Body of pancreas (tissue), 4 donors: ENCODE measurements at regions not wholly inside any gene's neighbourhood (a gene's known extent, or its start where the extent isn't known, plus 50 kb on each side); places are given as distances from the start of the nearest gene placed in this dataset.

Experiments used
- ATAC-seq: fragments of 150-250 bp; one replicate; pipeline ENCODE4 v1.9.1; 2016
- DNase-seq, 4 donors: peaks; one replicate each; pipeline ENCODE4 v3.0.0-alpha.2; 2019
- H3K27ac ChIP-seq, 4 donors: fragments of 200-600 bp; sonication (generic); 1 replicate in 3 of 4; 2 replicates in 1 of 4; pipeline versions ENCODE4 v1.5.1 to v1.6.1; 2016 to 2019; ENCODE audit warnings: mild to moderate bottlenecking in 1 of 4, mixed read lengths in 1 of 4, moderate library complexity in 1 of 4
- H3K27me3 ChIP-seq, 2 donors: fragments of 200-600 bp; sonication (generic); one replicate each; pipeline ENCODE4 v1.6.0; 2016; ENCODE audit warnings: mild to moderate bottlenecking in 1 of 2
- H3K36me3 ChIP-seq, 2 donors: fragments of 200-600 bp; sonication (generic); replicated peaks in 1 of 2; 2 replicates each; pipeline ENCODE4 v1.5.1; 2016; ENCODE audit warnings: low read depth in 2 of 2; ENCODE audit not compliant: insufficient read depth in 1 of 2
- H3K4me1 ChIP-seq: fragments of 200-600 bp; sonication (generic); one replicate; pipeline ENCODE4 v1.6.0; 2016
- H3K4me3 ChIP-seq, 2 donors: fragments of 200-600 bp; sonication (generic); 1 replicate in 1 of 2; 2 replicates in 1 of 2; pipeline ENCODE4 v1.5.1; 2016 to 2019
- H3K9me3 ChIP-seq, 3 donors: fragments of 200-600 bp; sonication (generic); 1 replicate in 2 of 3; 2 replicates in 1 of 3; pipeline ENCODE4 v1.5.1; 2016
- CTCF ChIP-seq, 7 experiments: fragments of 450-650 bp in 4 of 7; fragments of 200-600 bp in 3 of 7; sonication (generic) in 3 of 7; IDR thresholded peaks; one replicate each; pipeline ENCODE4 v1.5.1; 2016 to 2019; ENCODE audit warnings: antibody characterized with exemption in 7 of 7
- POLR2A ChIP-seq, 3 donors: fragments of 450-650 bp; IDR thresholded peaks; one replicate each; pipeline ENCODE4 v1.6.1; 2016; ENCODE audit warnings: antibody characterized with exemption in 3 of 3, mild to moderate bottlenecking in 2 of 3
- WGBS, 2 donors: methylation state at CpG; one replicate each; pipeline ENCODE4 v1.1.5; 2017; 5-methylcytosine and 5-hydroxymethylcytosine counted together
- intact Hi-C: fragments of 100-400 bp; cut with DNase I; formaldehyde crosslinking; loops from one replicate; pipeline ENCODE4 v1.15.1; 2023

- no peaks in the 10 kb centered on the region for H3K36me3 ChIP-seq
- intact Hi-C loops = no loop called here
- TF ChIP-seq POLR2A (IDR thresholded peaks at IDR 0.05) (no peak), CTCF (IDR thresholded peaks at IDR 0.05) (no peak)
- DNase-seq (no peak), ATAC-seq (no peak)
- H3K27ac ChIP-seq = no peak overlapping the region
- H3K9me3 ChIP-seq = no peaks in the 10 kb centered on the region
- no peak overlapping the region for H3K4me3 ChIP-seq
- H3K27me3 ChIP-seq = no peaks in the 10 kb centered on the region
- no peaks in the 10 kb centered on the region for H3K4me1 ChIP-seq
- 89 to 93% methylated on average over 3 of the region's 3 CpGs for WGBS, 2 donors
Observed at GRCh38 chr5:155960177-155960576, 366.8 kb upstream of the SGCD start.

GRCh38 chr5:155969537-155969936 lies 357.4 kb upstream of the SGCD start:
- Histone ChIP-seq H3K9me3 (no peaks in the 10 kb centered on the region), H3K27ac (no peak overlapping the region), H3K36me3 (no peaks in the 10 kb centered on the region), H3K4me1 (no peaks in the 10 kb centered on the region), H3K27me3 (no peaks in the 10 kb centered on the region), H3K4me3 (no peak overlapping the region)
- ATAC-seq = no peak
- intact Hi-C loops = no loop called here
- no peak for DNase-seq
- no peak for TF ChIP-seq POLR2A (IDR thresholded peaks at IDR 0.05)
- 55 to 61% methylated on average over 5 of the region's 5 CpGs for WGBS, 2 donors

- intact Hi-C loops = no loop called here
- no peaks in the 10 kb centered on the region for H3K36me3 ChIP-seq
- H3K4me1 ChIP-seq = no peaks in the 10 kb centered on the region
- DNase-seq (no peak), ATAC-seq (no peak)
- no peaks in the 10 kb centered on the region for H3K27me3 ChIP-seq
- H3K27ac ChIP-seq = no peak overlapping the region
- WGBS, 2 donors = 70 to 81% methylated on average over 2 of the region's 2 CpGs
- no peaks in the 10 kb centered on the region for H3K9me3 ChIP-seq
- no peak for TF ChIP-seq POLR2A (IDR thresholded peaks at IDR 0.05)
- no peak for TF ChIP-seq CTCF (IDR thresholded peaks at IDR 0.05)
- H3K4me3 ChIP-seq = no peak overlapping the region
Observed at GRCh38 chr5:155974369-155974768, 352.6 kb upstream of the SGCD start.

GRCh38 chr5:155978850-155979249 lies 348.1 kb upstream of the SGCD start:
- Histone ChIP-seq H3K27ac (no peak overlapping the region), H3K27me3 (no peaks in the 10 kb centered on the region), H3K4me3 (no peak overlapping the region), H3K4me1 (no peaks in the 10 kb centered on the region), H3K36me3 (no peaks in the 10 kb centered on the region), H3K9me3 (no peaks in the 10 kb centered on the region)
- TF ChIP-seq CTCF (IDR thresholded peaks at IDR 0.05) (no peak), POLR2A (IDR thresholded peaks at IDR 0.05) (no peak)
- intact Hi-C loops = no loop called here
- no peak for DNase-seq
- 52 to 54% methylated on average over 3 of the region's 3 CpGs for WGBS, 2 donors
- ATAC-seq = no peak

- no peaks in the 10 kb centered on the region for H3K9me3 ChIP-seq
- intact Hi-C loops = no loop called here
- H3K4me1 ChIP-seq = no peaks in the 10 kb centered on the region
- no peak for TF ChIP-seq CTCF (IDR thresholded peaks at IDR 0.05)
- no peak for TF ChIP-seq POLR2A (IDR thresholded peaks at IDR 0.05)
- H3K36me3 ChIP-seq = no peaks in the 10 kb centered on the region
- no peak for ATAC-seq
- DNase-seq = no peak
- no peaks in the 10 kb centered on the region for H3K27me3 ChIP-seq
- WGBS, 2 donors = 47 to 59% methylated on average over 3 of the region's 3 CpGs
- H3K4me3 ChIP-seq = no peak overlapping the region
- no peak overlapping the region for H3K27ac ChIP-seq
Observed at GRCh38 chr5:155982354-155982753, 344.6 kb upstream of the SGCD start.
